GM10266 (cell line): ENCODE measurements at regions not wholly inside any gene's neighbourhood (a gene's known extent, or its start where the extent isn't known, plus 50 kb on each side); places are given as distances from the start of the nearest gene placed in this dataset.
"Not testable (repeated sequence)": the region's sequence is repeated elsewhere in the genome, so short reads cannot be mapped to it uniquely, and the experiment has no call there.

Experiments
- DNase-seq: peaks from one replicate; pipeline ENCODE4 v3.0.0; 2012; ENCODE audit errors: extremely low spot score
- CTCF ChIP-seq: IDR thresholded peaks from 2 replicates; pipeline ENCODE4 v1.5.1; 2012; ENCODE audit warnings: mild to moderate bottlenecking, low read depth; ENCODE audit not compliant: control insufficient read depth, insufficient read depth; ENCODE audit errors: missing control alignments

GRCh38 chr22:49513358-49513851, 314.3 kb downstream of the BRD1 start:
- TF ChIP-seq CTCF, result no peak

GRCh38 chr22:49512487-49513165, 315.0 kb downstream of the BRD1 start:
- no peak for TF ChIP-seq CTCF
- no peak for DNase-seq

More at GRCh38 chr22:49513358-49513851, 314.3 kb downstream of the BRD1 start:
- DNase-seq, result no peak

GRCh38 chr22:49511393-49512189, 316.1 kb downstream of the BRD1 start:
- DNase-seq, result not testable (repeated sequence)

- DNase-seq, result no peak
- no peak for TF ChIP-seq CTCF
These were observed 317.0 kb downstream of the BRD1 start for GRCh38 chr22:49510718-49511117.

- TF ChIP-seq CTCF, result no peak
- no peak for DNase-seq
These were observed 318.7 kb downstream of the BRD1 start for GRCh38 chr22:49509016-49509415.

- DNase-seq, result no peak
- TF ChIP-seq CTCF, result no peak
These were observed 319.1 kb downstream of the BRD1 start for GRCh38 chr22:49508561-49508960.

GRCh38 chr22:49507607-49508292, 319.9 kb downstream of the BRD1 start:
- no peak for DNase-seq
- TF ChIP-seq CTCF, result no peak
